GM12874 (cell line): ENCODE measurements at regions not wholly inside any gene's neighbourhood (a gene's known extent, or its start where the extent isn't known, plus 50 kb on each side); places are given as distances from the start of the nearest gene placed in this dataset.

ENCODE experiments used
- TF ChIP-seq, protein P1 (sequence below): IDR thresholded peaks from 2 replicates; pipeline ENCODE4 v1.5.1; 2011; ENCODE audit warnings: low read depth, mild to moderate bottlenecking, control low read depth, low read length, moderate library complexity; ENCODE audit not compliant: insufficient read depth

DNA sequence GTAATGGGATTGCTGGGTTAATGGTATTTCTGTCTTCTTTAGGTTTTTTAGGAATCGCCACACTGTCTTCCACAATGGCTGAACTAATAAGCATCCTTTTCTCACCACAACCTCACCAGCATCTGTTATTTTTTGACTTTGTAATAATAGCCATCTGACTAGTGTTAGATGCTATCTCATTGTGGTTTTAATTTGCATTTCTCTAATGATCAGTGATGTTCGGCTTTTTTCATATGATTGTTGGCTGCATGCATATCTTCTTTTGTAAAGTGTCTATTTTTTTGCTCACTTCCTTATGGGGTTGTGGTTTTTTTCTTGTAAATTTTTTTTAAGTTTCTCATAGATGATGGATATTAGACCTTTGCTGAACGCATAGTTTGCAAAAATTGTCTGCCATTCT is 377.9 kb downstream of the GALC start:
- TF ChIP-seq, protein P1, sequence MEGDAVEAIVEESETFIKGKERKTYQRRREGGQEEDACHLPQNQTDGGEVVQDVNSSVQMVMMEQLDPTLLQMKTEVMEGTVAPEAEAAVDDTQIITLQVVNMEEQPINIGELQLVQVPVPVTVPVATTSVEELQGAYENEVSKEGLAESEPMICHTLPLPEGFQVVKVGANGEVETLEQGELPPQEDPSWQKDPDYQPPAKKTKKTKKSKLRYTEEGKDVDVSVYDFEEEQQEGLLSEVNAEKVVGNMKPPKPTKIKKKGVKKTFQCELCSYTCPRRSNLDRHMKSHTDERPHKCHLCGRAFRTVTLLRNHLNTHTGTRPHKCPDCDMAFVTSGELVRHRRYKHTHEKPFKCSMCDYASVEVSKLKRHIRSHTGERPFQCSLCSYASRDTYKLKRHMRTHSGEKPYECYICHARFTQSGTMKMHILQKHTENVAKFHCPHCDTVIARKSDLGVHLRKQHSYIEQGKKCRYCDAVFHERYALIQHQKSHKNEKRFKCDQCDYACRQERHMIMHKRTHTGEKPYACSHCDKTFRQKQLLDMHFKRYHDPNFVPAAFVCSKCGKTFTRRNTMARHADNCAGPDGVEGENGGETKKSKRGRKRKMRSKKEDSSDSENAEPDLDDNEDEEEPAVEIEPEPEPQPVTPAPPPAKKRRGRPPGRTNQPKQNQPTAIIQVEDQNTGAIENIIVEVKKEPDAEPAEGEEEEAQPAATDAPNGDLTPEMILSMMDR: no peak

DNA sequence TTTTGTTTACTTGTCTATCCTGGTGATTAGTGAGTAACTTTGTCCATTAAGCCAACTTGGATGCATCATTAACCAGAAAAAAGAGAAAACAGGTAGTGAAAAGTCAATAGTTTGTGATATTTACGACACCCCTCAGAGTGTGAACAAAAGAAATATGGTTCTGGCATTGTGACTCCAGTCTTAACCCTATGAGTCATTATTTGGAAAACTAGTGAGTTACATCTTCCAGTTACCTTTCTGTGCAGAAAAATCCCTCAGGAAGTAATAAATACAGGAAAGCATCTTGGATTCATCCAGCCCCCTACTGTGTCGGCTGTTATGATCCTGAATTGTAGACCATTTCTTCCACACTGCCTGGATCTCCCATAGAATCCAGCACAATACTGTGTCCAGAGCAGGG is 379.1 kb downstream of the GALC start:
- TF ChIP-seq, protein P1: no peak

DNA sequence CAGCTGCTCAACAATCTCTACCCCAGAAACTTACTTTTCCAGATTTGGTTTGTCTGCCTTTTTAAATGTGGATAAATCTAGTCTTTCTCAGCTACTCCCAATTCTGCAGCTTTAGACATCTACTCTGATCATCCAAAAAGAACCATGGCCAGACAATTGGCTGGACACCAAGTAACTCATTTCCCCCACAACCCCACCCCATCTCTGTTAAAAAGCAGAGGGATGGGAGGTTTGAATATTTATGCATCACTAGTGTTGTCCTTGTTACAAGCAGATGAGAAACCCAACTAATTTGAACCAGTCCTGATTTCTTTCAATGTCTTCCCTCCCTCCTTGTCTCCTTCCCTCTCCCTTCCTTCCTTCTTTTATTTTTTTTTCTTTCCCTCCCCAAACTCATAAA is 391.9 kb downstream of the GALC start:
- TF ChIP-seq, protein P1: no peak

DNA sequence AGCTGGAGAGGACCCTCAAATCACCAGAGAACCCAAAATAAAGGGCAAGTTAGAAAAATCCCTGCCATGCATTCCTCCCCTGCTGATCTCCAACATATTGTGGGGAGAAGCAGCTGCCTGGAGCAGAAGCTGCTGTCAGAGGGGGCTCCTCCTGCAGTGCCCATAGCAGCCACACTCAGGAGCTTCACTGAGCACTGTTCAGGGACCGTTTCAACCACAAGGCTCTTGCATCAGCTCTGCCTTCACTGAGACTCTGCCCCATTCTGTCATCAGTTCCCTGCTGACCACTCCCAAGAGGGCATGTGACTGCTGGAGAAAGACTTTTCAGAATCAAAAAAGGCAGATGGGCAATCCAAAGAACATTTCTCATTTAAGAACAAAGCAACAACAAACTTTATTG is 392.7 kb downstream of the GALC start:
- TF ChIP-seq, protein P1: no peak

DNA sequence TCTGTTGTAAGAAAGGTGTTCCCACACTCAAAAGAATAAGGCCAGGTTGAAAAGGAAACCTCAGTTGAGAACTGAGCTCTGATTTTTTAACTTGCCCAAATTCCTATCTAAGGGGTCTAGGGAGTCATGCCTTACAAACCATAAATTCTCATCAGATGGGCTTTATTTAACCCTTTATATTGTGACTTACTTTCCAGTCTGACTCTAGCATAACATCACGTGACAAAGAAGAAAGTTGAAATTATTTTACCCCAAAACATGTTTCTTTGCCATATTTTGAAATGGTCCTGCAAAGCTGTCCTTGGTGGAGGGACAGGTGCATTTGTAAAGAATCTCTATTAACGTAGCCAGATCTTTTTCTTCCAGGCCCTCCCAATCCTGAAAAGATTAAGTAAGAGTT is 411.7 kb downstream of the GALC start:
- TF ChIP-seq, protein P1: no peak

DNA sequence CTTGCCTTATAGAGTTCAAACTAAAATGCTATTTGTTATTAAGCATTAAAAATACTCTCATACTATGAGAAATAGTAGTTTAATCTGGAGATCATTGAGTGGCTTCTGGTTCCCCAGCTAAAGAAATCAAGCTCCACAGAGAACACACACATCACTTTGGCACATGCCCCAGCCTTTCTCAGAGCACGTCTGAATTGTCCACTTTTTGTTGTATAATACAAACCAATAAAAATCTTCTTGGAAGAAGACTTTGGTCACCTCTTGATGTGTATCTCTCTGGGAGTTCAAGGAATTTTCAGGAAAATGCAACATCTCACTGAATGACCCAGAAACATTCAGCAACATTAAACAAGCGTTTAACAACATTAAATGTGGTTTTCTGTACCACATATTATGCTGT is 413.9 kb downstream of the GALC start:
- TF ChIP-seq, protein P1: no peak

DNA sequence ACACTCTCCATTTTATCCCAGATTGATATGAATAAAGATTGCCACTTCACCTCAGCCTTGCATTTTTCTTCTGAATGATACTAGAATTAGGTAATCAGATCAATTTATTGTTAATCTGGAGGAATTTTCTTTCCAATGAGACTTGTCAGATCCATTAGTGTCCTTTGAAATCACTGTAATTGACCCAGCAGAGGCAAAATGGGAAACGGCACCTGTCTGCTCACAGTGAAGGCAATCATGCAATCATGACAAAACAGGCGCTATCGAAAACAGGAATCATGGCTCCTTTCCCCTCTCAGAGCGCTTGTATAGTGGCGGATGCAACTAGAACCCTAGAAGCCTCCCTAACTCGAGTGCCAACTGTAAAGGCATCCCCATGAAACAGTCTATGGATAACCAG is 417.6 kb downstream of the GALC start:
- TF ChIP-seq, protein P1: no peak

DNA sequence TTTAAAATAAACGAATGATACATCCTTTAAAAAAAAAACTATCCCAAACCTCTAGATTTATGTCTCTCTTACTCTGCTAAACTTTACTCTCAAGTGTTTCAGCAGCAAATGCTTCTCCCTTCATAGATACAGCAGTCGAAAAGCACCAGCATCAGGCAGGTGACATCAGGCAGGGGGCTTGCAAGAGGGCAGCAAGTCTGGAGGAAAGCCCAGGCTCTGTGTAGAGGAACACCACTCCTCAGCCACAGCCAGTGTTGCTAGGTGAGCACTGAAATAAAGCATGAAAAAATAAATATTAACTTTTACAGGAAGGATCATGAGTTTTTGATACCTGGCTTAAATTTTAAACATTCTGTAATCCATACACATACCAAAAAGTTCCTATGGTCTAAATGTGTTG is 419.4 kb downstream of the GALC start:
- TF ChIP-seq, protein P1: no peak
